Pulmonary artery endothelial cell (primary cell): ENCODE measurements at regions not wholly inside any gene's neighbourhood (a gene's known extent, or its start where the extent isn't known, plus 50 kb on each side); places are given as distances from the start of the nearest gene placed in this dataset.

ENCODE experiments used
- DNase-seq: peaks from one replicate; pipeline ENCODE4 v3.0.0-alpha.2; 2011; ENCODE audit warnings: low read depth, low spot score

DNA sequence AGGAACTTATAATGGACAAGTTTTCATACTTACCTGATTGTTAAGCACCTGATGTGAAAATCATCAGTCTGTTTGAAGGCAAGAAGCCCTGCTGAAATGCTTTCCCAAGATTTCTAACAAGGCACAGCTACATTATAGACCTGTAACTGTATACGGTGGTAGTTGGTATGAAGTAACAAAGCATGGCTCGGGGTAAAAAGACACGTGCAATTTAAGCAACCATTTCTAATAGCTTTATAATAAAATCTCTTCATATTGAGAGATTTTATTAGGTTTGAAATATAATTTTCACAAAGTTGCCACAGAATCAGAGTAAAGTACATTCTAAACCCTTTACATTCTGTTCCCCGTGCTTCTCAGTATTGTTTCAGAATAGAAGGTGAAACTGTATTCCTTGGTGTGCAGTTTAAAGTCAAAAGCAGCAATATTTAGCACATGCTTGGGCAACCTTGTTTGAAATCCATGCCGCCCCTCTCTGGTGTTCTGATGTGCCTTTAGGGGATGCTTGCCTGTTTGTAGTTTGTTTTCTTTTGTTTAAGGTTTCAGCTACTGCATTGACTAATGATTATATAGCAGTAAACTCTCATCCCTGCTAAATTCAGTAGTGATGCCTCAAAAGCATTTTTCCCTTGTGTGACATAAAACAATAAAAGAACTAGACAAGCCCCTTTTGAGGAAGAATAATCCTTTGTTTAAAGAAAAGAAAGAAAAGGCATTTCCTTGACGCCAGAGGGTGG lies 125.2 kb upstream of the OBI1 start:
- DNase-seq, result no peak

- no peak for DNase-seq
Measured at GRCh38 chr13:78780708-78781107, 121.8 kb upstream of the OBI1 start.

- DNase-seq, result no peak
Measured at GRCh38 chr13:78779608-78780007, 120.7 kb upstream of the OBI1 start.

DNA sequence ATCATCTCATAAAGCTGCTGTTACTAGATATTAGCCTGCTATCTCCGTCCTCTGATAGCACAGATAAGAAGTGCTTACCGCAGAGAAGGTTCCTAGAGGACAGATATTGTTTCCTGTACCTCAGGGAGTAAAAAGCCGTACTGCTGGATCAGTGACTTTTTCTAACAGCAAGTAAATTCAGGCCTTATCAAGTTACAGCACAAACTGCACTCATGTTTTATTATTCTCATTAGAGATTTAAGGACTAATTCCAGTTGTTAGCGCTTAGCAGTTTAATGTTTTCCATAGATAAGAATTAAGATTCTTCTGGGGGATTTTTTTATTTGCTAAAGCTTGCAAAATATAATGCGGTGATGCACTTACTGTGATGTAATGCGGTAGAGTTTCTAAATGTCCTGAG lies 119.0 kb upstream of the OBI1 start:
- no peak for DNase-seq

- no peak for DNase-seq
Measured at GRCh38 chr13:78777396-78777795, 118.4 kb upstream of the OBI1 start.

DNA sequence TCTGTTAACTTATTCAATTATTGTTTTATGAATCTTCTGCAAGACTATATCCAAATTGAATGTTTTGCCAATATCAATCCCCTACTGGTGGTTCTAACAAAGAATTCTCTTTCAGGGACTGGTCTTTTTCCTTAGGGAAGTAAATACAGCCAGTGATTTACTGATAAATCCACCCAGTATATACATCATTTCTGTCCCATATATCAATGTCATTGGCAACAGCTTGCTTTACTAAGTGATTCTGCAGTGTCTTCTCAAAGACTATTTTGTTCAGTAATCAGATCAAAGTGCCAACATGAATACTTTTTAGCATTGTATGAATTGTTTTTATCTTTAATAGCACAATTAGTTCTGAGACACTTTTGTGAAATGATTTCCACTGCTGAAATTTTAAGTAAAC lies 114.0 kb upstream of the OBI1 start:
- no peak for DNase-seq

- no peak for DNase-seq
Measured at GRCh38 chr13:78770601-78771000, 111.6 kb upstream of the OBI1 start.

- no peak for DNase-seq
Measured at GRCh38 chr13:78768950-78769349, 110.0 kb upstream of the OBI1 start.

DNA sequence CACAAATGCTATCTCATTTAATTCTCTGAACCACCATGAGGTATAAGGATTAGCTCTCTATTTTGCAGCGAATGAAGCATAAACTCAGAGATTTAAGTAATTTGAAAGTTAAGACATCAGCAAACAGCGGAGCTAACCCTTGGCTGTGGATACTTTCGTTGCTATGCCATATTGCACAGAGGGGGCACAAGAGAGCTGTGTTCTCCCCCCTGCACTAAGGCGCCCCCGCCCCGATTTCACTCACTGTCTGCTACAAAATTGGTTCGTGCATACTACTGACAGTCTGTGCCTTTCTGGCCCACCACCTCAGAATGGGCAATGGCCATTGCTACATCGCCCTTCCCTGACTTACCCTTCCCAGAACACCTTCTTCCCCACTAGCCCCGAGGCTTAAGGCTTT lies 105.7 kb upstream of the OBI1 start:
- no peak for DNase-seq

DNA sequence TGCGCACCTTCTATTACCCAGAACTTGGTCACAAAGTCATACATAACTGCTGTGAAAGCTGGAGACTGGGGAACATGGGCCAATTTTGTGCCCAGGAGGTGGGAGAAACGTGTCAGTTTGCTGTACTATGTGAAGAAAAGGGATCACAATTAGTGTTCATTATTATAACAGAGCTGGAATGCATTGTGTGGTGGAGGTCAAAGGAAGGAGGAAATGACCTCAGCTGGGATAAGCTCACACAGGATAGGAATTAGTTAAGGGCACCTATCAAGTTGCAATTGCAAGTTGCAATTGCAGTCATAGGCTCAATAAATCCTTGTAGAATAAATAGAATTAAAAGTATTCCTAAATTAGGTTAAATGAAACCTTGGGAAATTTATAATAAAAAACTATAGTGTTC lies 103.9 kb upstream of the OBI1 start:
- DNase-seq, result no peak

DNA sequence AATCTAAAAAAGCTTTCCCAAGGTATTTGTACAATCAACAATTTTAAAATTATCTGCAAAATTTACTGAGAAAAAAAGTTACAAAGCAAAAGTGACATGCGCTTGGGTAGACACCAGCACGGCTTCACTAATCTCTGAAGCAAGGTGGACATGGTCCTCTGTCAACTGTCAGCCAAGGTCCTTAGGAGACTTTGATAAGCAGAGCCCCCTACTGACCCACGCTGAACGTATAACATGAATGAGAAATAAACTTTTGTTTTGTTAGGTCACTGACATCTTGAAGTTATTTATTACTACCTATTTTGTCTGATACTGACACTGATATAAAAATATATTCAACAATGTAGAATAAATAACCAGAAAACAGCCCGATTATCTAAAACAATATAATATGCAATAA lies 100.7 kb upstream of the OBI1 start:
- DNase-seq, result no peak

DNA sequence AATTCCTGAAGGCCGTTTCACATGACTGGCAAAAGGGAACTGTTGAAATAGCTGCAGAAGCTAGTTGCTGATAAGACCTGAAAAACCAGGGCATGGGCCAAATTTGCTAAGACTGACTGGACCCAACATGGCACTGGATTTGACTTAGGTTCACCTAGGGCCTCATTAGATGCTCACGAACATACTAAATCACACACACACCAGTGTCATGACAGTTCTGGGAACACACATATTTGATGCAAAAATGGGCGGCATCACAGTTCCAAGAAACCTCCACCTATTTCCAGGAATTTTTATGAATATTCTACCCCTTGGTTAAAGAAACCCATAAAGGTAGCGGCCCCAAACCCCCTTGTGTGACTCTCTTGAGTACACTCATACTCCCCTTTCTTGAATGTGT lies 99.6 kb upstream of the OBI1 start:
- DNase-seq, result no peak

DNA sequence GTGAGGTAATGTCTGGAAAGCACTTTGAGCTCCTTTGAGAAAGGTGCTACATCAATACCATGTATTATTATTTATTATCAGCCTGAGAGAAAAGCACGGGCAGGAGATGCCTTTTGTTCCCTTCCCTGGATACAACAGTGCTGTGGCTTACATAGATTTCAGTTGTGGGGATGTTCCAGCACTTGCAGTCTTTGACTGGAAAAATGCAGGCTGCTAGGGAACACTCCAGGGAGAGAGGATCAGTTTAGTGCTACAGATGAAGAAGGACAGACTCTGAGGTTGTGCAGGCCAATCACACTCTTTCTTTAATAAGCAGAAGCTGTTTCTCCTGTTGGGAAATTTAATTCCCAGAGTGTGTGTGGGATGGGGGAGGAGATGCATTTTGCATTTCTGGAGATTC lies 94.5 kb upstream of the OBI1 start:
- DNase-seq, result no peak

DNA sequence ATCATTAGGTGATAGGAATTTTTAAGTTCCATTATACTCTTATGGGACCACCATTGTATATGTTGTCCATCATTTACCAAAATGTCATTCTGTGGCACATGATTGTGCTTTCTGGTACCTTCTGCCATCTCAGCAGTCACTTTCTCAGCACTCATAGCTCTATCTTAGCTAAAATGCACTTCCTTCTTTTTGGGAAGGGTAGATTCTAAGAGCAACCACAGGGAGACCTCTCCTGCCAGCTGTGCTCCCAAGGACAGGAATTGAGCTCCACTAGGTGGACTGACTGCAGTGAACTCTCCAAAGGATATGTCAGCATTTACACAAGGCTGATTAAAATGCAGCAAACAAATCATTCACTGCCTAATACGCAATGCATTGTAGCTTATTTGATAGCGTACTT lies 91.8 kb upstream of the OBI1 start:
- DNase-seq, result no peak

DNA sequence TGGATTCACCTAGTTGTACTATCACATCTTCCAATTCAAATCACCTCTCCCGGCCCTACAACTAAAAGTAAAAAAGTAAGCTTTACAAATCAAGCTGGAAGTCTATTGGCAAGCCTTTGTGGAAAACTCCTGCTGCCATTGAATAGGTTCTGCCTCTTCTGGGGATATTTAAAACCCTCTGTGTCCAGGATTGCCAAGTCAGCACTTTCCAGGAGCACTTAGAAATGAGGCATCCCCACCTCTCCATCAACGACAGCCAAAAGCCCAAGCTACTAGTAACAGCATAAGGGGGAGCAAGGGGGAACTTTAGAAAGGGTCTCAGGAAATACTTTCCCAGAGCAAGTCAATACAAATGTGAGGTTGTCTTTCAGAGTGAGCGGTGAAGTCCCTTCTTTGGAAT lies 85.0 kb upstream of the OBI1 start:
- no peak for DNase-seq

DNA sequence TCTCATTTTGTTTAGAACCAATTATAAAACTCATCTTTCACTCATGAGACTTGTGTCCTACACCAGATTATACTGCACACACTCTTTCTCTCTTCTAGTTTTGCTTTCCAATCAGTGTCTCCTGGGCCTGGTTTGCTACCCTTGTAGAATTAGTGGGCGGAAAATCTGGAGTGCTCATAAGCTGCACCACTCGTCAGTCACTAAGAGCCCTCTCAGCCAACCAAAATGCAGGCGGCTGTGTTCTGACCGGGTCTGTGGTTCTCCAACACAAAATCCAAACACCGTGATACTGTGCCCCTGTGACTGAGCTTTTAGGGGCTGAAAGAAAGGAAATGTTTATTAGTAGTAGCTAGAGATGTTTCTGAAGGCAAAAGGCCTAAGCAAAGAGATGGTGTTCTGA lies 83.7 kb upstream of the OBI1 start:
- no peak for DNase-seq

DNA sequence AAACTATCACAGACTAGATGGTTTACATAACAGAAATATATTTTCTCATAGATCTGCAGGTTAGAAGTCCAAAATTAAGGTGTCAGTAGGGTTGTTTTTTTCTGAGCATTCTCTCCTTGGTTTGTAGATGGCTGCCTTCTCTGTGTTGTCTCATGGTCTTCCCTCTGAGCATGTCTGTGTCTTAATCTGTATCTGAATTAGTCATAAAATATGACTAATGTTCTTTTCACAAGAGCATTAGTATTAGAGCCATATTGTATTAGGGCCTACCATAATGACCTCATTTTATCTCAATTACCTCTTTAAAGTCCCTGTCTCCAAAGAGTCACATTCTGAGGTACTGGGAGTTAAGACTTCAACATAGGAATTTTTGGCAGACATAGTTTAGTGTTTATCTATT lies 77.2 kb upstream of the OBI1 start:
- no peak for DNase-seq

DNA sequence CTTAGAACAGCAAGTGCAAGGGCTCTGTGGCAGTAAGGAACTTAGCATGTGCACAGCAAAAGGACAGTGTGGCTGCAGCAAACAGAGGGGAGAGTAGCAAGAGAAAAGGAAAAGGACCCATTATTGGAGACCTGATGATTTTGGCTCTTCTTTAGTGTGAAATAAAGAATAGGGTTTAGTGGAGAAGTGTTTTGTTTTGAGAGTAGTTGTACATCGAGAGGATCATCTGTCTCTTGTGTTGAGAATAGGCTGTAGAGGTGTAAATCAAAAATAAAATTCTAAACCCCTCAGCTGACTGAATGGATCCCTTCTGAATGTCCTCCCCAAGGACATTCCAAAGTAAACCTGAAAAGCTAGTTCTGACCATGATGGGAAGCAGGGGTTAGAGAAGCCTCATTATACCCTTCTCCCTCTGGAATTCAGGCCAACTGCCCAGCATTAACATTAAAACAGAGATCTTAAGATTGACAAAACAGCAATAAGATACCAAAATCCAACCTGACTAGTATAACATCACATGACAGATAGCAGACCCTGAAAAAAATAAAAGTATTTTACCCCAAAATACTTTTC lies 73.6 kb upstream of the OBI1 start:
- DNase-seq, result no peak

DNA sequence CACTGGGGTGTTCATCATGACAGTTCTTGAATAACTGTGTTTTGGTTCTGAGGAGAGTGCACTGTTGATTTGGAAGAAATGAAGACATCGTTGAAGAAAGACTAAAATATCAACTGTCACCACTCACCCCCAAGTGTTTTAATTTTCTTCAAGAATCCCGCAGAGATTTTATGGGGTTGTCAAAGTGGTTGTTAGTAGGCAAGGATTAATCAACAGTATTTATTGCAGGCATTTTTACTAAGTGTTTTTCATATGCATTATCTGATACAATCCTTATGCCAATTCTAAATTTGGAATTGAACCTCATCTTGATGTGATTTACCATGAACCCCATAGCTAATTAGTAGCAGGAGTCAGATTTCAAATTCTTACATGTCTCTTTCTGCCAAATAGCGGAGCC lies 63.7 kb upstream of the OBI1 start:
- no peak for DNase-seq

DNA sequence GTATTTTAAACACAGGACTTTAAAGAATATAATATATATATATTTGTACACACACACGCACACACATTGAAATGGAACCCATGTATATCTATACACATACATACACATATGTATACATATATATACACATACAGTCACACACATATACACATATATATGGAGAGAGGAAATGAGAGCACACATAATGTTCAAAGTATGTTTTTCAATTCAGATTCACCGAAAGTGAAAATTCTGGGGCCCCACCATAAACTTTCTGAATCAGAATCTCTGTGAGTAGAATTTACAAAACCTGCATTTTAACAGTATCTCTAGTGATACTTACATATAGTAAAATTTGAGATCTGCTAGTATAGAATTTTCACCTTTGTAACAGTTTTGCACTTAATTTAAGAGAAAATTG lies 60.4 kb upstream of the OBI1 start:
- DNase-seq, result no peak

DNA sequence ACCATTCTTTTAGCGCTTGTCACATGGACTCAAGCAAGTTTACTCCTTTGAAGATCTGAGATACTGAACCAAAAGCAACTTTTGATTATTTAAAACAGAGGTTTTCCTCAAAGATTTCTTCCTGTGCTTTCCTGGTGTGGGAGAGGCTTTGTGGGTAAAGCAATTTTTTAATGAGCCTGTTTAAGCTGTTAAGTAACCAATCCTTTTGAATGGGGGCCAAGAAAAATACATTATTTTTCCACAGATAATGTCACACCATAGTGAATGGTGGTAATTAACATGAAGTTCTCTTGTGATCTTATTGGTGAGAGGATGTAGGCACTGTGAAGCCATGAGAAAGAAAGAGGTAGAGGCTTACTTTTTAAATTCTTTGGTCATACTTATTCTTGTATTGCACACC lies 55.8 kb upstream of the OBI1 start:
- DNase-seq, result no peak

DNA sequence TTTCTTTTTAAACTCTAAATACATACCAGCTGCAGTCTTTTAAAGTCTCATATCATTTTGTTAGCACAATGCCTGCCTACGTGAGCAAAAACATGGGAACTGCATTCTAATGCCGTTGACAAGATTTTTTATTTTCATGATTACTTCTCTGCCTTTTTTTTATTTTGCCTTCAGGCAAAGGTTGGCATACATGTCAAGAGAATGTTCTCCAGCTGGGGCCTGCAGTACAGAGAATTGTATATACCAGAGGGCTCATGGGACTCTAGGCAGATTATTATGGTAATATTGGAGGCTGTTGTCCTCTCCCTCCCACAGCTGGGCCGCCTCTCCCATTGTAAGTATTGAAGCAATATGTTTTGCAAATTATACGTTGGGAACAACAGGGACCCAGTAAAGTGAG lies 53.9 kb upstream of the OBI1 start:
- no peak for DNase-seq

DNA sequence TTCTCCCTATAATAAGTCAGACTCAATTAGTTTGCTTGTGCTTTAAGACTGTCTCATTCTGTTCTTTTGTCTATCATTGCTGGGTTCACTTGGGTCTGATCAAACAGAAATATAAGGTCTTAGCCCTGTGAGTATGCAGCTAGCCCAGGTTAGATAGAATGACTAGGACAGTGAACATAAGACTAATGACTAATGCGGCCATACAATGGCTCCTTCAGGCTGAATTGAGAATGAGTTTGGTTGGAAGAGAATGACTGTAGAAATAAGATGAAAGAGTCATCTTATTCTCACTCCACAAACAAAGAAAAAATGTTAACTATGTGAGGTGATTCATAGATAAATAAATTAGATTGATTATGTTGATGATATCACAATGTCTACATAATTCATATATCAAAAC lies 50.1 kb upstream of the OBI1 start:
- no peak for DNase-seq
